ENCODE measurements at regions not wholly inside any gene's neighbourhood (a gene's known extent, or its start where the extent isn't known, plus 50 kb on each side); places are given as distances from the start of the nearest gene placed in this dataset.

DNA sequence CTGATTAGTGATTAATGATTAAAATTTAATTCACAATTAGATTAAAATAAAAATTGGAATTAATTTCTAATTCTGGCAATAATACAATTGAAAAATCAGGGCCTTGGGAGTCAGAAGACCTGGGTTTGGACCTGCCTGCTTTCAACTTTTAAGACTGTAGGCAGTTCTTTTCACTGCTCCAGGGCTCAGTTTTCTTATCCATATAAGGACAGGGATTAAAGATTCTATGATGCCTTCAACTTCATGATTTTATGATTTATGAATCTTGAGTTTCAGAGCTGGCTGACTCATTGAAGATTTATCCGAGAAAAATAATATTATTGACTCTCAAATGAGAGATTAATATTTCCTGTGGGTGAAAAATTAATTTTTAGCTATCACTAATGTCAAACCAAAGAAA is 208.6 kb upstream of the ANKH start:
- no peak for DNase-seq

DNA sequence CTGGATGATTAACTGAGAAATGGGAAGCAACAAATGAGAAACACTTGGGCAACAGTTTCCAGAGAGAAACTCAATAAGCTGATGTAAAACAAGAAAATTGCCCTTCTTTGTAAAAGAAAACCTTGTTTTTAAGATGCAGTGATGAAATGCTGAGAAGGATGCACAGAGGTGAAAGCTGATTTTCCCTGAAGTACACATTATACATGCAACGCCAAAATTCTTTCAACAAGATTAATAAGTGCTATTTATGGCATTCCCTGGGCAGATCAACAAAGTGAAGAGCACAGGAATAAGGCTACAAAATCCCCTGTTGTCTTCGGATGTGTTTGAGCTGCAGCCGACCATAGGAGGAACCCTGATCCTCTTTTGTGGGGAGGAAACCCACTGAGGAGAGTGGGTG is 208.0 kb upstream of the ANKH start:
- no peak for DNase-seq

DNA sequence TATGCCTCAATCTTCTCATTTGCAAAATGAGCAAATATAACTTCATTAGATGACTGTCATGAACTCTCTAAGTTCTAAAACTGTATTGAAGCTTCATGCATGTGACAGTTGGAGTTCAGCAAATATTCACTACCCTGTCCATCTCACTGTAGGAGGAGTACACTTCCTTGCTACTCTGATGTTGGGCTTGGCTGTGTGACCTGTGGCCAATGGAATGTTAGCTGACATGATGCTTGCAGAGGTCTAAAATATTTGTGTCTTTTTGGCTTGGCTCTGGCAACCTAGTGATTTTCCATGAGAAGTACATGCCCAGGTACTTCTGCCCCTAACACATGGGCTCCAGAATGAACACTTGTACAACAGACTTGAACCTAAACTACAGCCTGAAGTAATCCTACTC is 203.1 kb upstream of the ANKH start:
- no peak for DNase-seq

DNA sequence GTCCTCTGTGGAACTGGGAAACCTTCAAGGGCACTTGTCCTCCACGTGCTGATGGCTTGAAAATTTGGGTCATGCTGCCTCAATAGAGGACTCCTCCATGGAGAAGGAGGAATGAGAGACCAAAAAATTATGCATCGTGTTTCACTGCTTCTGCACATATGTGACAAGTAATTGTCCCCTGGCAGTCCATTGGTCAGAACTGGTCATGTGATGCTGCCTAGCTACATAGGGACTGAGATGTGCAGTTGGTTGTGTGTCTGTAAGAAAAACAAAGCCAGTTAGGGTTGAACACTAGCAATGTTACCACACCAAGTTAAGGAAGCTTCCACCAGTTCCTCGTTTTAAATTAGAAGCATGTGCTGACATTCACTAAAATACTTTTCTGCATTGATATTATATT is 201.9 kb upstream of the ANKH start:
- no peak for DNase-seq

DNA sequence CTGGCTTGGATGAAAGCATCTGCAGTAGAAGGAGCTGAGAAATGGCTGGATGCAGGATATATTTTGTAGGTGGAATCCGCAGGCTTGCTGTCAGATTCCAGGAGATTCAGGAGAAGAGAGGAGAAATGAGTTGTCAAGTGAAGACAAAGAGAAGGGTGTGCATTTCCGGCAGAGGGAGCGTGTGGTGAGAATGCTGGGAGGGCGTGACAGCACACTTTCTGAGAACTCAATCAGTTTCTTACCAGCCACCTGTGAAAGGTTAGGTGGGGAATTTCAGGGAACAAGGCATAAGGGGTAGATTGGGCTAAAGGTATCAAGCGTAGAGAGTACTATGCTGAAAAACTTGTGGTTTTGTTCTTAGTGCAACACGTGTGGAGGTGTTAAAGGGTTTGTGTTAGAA is 199.3 kb upstream of the ANKH start:
- DNase-seq: no peak

DNA sequence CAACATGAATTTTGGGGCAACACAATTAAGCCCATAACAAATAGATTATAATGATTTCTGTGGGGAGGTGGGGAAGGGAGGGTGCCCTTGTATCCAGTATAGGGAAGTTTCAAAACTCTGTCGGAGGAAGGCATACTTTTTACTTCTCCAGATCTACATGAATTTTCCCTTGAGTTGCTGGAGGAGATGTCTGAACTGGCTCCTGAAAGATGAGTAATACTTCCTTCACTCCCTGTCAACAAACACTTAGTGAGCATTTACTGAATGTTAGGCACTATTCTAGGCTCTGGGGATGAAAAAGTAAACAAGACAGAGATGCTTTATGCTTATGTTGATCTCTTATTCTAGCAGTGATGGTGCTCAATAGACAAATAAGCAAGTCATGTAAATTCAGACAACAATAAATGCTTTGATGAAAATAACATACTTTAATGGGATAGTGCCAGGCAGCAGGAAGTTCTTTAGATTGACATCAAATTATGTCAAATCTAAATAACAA is 197.9 kb upstream of the ANKH start:
- no peak for DNase-seq

DNA sequence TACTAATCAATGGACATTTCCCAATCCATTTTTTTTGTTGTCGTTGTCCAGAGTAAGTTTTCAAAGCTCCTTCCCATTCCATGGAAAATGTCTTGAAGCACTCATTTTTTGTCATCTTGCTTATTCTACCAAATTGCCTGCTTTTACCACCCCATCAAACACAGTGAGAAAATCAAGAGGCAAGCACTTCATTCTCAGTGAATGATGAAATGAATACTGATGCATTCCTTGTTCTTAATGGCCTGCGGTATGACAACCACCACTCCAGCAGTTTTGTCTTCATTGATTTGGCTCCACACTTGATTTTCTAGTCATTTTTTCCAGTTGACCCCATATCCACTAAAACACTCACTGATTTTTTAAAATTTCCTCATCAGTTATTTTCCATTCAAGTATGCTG is 193.5 kb upstream of the ANKH start:
- DNase-seq: no peak

DNA sequence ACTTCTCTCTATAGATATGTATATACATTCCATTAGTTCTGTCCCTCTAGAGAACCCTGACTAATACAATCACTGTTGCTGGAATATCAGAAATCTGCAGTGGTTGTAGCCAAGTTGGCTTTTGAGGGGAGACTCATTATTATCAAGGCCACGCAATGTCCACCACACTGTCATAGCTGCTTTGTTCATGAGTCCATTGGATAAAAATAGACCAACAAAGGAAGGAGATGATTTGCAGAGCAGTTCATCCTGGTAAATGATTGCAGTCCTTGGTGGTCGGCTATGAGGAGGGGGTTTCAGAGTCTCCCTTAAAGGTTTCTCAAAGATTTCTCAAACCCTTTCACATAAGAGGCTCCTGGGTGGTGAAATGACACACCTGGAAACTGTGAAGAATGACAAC is 192.8 kb upstream of the ANKH start:
- DNase-seq: no peak

DNA sequence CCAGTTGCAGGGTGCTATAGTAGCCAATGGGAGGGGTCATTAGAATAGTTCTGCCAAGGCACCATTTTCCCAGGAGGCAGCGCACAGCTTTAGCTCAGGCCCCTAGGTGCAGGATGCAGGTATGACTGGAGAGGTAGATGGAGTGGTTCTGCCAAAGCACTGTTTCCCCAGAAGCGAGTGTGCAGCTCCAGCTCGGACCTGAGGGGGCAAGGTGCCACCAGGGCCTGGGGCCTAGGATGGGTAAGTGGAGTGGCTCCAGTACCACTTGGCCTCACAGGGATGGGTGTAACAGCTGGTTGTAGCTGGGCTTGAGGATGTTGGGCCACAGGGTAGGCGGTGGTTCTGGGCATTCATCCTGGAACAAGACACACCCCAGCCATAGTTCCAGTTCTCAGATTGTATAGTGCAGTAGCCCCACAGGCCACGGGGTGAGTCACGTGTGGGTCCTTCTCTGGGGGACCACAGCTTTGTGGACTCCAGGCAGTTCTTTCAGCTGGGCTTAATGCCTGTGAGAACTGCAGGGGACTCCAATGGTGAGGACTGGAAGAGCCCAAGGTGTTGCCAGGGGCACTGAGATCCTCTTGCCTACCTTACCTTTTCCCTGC is 185.5 kb upstream of the ANKH start:
- DNase-seq: no peak

DNA sequence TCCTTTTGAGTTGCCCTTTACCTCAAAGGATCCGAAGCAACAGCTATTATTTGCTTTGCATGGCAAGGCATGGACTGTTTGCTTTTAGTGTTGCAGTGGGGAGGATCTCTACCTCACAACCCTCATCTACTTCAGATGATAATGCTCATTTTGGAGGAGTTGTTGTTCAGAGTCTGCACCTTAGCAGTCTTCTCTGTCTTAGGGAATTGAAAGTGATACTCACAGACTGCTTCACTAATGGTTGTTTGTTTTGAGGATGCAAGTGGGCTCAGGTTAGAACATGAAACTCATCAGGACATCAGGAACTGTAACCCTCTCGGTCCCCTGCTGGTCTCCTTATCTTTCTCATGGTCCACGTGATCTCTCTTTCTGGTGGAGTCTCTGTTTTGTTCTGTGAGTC is 172.9 kb upstream of the ANKH start:
- no peak for DNase-seq

DNA sequence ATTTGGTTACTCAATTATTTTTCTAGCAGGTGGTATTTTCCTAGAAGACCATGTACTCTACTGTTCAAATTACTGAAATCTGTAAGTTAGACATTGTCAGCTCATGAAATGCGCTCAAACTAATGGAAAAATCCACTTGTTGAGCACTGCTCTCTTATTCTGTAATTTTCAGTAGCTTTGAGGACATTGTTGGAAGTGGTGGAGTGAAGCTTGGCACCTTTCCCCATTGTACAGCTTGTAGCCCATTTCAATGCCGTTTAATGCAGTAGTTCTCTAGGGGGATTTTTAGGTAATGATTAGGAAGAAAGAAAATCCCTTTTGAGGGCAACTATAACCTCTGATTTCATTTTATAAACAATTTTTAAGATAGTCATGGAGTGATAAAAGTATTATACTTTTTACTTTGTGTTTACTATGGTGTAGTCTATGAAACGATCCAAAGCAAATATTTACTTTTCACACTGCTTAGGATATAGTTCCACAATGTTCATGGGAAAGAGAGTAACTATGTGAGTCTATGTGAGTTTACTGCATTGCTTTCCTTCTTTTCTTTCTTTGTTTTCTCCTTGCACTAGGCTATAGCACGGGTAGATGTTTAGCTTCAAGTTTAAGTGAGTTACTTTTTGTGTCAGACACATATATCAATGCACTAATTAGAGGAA is 165.8 kb upstream of the ANKH start:
- no peak for DNase-seq

DNA sequence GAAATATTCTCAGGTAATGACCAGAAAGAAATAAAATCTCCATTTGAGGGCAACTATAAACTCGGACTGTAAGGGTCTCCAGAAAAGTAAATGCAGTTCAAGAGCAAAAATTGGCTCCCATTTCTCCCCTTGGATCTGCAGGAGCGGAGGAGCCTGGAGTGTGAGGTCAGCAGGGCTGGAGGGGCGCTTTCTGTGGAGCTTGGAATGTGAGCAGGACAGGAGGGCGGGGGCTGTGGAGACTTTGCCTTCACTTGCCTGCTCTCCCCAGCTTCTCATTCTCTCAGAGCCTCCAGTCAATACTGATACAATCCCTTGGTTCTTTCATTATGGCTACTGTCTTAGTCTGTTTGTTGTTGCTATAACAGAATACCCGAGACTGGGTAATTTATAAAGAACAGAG is 162.8 kb upstream of the ANKH start:
- DNase-seq: no peak

DNA sequence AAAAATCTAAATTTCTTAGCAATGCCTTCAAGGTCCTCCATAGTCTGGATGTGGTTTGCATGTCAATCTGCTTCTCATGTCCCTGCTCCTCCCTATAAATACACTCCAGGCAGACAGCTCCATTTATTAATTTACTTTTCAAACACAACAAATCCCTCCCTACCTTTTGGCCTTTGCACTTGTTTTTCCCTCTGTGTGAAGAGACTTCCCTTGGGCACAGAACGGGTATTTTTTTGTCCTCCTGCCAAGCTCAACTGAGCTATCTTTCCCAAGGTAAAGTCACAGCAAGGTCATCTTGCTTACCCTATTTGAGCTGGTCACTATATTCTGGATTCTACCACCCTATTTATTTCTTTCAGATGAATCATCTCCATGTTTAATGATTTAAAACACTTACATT is 159.6 kb upstream of the ANKH start:
- DNase-seq: no peak

DNA sequence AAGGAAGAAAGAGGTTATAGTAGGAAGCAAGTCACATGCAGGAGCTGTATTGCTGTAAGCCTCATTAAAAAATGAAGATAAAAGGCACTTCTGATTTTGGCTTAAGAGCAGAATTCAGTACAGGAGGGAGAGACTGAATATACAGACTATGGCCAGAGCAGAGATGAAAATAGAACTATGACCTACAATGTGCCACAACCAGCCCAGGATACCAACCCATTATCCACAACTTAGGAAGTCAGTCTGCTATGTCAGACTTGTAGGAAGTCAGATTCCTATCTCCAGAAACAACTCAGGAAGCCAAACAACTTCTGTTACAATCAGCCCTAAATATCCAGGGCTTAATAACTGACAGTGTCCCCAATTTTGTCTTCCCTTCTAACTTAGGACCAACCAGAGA is 156.2 kb upstream of the ANKH start:
- no peak for DNase-seq

DNA sequence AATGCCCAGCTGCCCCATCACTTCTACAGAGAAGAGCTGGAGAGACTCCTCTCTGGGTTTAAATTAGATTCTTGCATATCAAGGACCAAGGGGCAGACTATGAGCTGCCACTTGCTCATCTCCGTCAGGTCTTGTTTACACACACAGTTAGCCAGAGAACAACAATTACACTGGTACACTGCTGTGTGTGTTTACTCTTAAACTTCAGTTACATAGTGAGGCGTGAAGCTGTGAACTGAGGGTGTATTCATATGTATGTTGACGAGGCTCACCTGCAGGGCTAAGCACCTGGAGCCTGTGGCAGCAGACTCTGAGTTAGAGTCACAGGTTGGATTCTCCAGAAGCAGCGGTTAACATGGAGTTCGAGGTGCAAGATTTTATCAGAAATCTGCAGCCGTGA is 155.4 kb upstream of the ANKH start:
- DNase-seq: no peak

DNA sequence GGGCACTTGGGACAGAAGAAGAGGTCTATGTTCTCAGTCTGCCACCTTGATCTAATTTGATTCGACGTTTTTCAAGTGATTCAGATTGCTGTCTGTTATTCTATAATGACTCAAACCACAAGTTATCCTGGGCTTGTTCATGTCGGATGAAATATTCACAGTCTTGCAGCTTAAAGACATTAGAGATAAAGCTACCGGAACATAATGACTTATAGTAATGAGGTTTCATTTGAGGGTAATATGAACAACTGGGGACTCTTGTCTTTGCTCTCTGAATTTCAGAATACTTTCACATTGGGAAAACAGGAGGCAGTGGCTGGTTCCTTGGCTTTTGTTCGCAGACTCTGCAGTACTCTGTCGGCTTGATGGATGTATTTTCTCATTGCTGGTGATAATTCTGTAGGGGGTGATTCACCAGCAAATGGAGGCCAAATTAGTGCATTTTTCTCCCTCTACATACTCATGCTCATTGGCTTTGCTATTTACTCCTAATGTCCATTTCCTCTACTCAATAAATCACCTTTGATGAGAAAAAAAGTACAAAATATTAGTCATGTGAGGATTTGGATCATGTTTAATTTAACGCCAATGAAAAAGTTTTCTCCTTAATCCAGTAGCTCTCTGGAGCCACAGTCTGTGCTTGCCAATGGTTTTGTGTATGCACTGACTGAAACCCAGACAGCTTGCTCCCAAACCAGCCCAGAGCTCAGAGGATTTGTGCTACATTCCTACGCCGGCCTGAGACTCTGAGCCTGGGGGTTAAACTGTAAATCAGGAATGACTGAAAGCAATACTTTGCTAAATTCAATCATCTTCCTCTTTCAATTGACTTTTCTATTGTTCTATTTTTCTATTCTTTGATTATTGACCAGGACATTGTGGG is 154.7 kb upstream of the ANKH start:
- DNase-seq: no peak

DNA sequence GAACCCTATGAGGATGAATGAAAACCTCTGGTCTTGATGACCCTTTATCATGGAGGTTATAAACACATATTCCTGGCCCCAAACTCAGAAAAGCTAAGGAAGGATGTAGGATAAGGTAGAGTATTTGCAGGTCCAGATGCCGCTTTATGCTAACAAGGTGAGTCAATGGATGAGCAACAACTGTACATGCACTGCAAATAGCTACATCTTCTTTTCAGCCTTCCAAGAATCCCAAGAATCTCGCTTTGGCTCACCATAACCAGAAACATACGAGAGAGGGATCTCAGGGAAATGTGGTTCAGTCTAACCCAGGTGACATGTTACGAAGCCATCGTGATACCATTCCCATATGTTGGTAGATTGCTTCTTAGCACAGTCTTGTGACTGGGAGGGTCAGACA is 152.3 kb upstream of the ANKH start:
- DNase-seq: no peak

DNA sequence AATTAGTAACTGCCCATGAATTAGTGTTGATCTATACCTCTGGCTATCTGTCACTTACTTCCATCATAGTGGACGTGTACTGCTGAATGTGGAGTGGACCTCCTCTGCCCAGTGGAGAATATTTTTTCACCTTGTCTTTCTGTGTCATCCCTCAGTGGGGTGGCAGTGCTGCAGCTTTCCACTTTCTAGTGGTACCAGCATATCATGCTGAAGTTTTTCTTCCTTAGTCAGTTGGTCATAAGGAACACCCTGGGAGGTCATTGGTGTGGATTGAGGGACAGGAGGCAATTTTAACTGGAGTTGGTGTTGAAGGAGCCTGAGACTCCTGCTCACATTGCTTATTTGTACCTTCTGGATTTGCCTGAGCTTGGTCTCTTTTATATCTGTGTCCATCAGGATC is 151.7 kb upstream of the ANKH start:
- no peak for DNase-seq

DNA sequence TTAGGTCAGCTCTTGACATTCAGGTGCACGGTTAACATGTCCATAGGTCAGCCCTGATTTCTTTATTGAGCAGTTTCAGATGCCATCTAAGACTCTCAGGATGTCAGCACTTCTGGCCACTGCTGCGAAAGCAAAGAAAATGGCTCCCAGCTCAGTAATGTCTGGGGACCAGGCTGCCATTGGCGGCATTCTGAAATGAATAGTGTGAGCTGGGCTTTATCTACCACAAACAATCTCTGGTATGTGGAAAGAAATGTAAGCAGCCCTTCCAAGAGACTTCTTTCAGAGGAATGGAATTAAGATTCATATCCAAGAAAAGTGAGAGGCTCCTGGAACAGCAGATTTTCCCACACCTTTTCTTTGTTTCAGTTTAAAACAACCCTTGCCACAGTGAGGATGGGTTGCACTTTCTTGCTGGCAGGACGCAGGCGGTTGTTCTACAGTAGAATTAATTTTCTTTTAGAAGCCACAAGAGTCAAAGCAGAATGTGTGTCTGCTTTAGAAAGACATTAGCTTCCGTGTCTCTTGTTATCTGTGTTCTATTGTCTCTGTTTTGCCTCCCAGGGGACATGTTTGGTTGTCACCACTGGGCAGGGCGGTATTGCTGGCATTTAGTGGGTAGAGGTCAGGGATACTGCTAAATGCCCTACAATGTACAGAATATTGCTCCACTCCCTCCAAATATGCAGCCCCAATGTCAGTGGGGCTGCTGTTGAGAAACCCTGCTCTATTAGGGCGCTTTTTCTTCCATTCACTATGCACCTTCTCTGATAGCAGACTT is 149.9 kb upstream of the ANKH start:
- DNase-seq: no peak

DNA sequence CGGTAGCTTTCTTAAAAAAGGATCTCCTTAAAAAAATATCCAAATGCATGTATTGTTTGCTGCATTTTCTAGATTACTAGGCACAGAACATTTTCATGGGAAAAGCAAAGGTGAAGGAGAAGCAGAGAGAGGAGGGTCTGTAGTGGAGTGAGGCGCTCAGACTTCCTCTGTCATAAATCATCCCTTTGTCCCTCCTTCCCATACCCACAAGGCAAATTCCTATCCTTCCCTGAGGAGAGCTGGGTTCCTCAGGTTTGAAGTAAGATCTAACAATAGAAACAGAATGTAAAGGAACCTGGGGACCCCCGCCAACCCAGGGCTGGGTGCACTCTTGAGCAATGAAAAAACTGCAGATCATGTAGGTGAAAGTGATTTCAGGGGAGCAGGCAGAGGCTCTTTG is 149.2 kb upstream of the ANKH start:
- DNase-seq: no peak

DNA sequence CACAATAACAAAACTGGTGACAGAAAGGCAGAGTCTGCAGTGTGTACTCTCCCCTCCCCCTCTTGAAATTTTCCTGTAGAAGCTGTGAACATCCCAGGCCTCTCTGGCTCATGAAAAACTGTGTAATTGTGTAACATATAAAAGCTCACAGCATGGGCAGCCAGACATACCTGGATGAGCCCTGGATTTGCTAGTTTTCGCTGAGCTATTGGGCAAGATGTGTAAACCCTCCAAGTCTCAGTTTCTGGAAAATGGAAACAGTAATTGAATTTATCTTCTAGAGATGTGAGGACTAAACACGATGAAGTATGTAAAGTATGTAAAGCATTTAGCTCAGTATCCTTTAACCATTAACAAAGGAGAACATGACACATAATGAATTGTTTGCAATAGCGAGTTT is 143.2 kb upstream of the ANKH start:
- DNase-seq: no peak

DNA sequence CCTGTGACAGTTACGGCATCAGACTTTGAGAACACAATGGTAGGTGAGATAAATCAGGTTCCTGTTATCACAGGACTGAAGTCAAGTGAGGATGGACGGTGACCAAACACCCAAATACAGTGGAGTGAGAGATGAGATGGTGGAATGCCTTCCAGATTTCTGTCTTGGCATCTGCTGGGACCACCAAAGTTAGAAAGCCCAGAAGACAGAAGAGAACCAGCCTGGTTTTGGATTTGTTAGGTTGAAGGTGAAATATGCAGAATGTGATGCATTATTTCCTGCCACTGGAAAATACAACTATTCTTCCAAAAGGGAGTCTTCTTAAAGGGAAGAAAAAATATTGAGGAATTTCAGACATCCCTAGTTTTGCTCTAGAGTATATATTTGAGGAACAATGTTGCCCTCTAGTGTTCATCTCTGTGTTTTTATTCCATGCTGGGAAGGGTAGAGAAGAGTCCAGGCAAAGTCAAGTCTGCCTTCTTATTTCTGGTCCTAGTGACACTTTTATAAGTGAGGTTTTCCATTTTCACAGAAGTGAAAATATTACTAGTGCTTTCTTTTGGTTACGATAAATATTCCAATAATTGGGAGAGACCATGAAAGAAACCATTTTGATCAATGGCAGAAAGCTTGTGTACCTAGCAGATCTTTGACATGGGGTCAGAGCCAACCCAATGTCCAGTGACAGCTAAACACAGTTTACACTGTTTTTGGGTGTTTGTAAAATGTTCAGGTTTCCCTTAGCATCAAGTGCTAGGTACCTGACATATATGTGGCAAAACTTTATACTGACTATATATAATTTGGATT is 142.3 kb upstream of the ANKH start:
- no peak for DNase-seq

DNA sequence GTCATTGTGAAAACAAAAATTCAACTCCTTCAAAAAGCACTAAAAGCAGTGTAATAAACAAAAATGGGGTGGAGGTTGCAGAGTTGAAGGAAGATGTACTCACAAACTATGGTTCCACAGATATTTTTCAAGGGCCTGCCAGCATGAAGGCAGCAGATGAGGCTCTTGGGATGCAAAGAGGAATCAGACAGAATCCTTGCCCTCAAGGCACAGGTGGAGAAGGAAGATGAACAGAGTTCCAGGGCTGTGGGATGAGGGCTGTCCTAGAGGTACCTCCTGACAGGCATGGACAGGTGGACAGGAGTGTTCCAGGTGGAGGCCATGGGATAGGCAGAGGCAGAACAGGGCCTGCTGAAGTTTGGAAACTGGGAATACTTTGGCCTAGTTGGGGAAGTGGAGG is 140.5 kb upstream of the ANKH start:
- DNase-seq: no peak

Data from activated T-cell treated with anti-CD3 and anti-CD28 coated beads, Interleukin-2, amount 50 U/mL, for 1 hour (primary cell).